ENCODE measurements at regions not wholly inside any gene's neighbourhood (a gene's known extent, or its start where the extent isn't known, plus 50 kb on each side); places are given as distances from the start of the nearest gene placed in this dataset.

GRCh38 chr3:74059301-74059922 lies 434.7 kb upstream of the PDZRN3 start:
- no peaks in the 10 kb centered on the region for H3K27me3 ChIP-seq (ENCODE audit: control insufficient read depth in 2 of 2, insufficient read depth in 2 of 2, low read length in 2 of 2)
- WGBS (ENCODE audit: insufficient coverage), result no CpG with 5 or more reads among the region's 3 CpGs
- H3K27ac Mint-ChIP-seq, result no peak overlapping the region
- H3K9ac ChIP-seq (ENCODE audit: insufficient read depth, low read length, poor library complexity, severe bottlenecking), result no peak overlapping the region
- H3K9me3 Mint-ChIP-seq, result peaks cover 0 to 3% (median 0%) of the 10 kb centered on the region in 7 donors
- H3K4me1 Mint-ChIP-seq, result no peaks in the 10 kb centered on the region
- peaks cover 0 to 3% (median 0%) of the 10 kb centered on the region in 3 donors for H3K27me3 Mint-ChIP-seq (ENCODE audit: low read depth in 3 of 3)
- H4K20me1 ChIP-seq (ENCODE audit: insufficient read depth, low read length), result no peaks in the 10 kb centered on the region
- H3K4me2 ChIP-seq (replicated peaks; ENCODE audit: extremely low read depth, low read length, poor library complexity, severe bottlenecking), result no peak overlapping the region
- no peak overlapping the region for H3K4me3 Mint-ChIP-seq
- H3K36me3 ChIP-seq (replicated peaks in 1 of 2; ENCODE audit: control insufficient read depth in 1 of 2, insufficient read depth in 2 of 2, low read length in 2 of 2), result no peaks in the 10 kb centered on the region
- no peak overlapping the region for H3K27ac ChIP-seq (ENCODE audit: low read depth in 1 of 2, low read length in 2 of 2)
- H3K4me1 ChIP-seq (ENCODE audit: control insufficient read depth in 1 of 2, insufficient read depth in 2 of 2, low read length in 2 of 2), result no peaks in the 10 kb centered on the region
- H3K9me3 ChIP-seq (replicated peaks in 1 of 2; ENCODE audit: control insufficient read depth in 1 of 2, insufficient read depth in 1 of 2, low read length in 2 of 2), result no peaks in the 10 kb centered on the region
- no peak overlapping the region for H2AFZ ChIP-seq (ENCODE audit: insufficient read depth, low read depth, low read length, poor library complexity, severe bottlenecking)
- no peaks in the 10 kb centered on the region for H3K79me2 ChIP-seq (ENCODE audit: insufficient read depth, low read length)
- no peak overlapping the region for H3K4me3 ChIP-seq (replicated peaks in 1 of 3; ENCODE audit: low read depth in 2 of 3, low read length in 3 of 3)
- H3K36me3 Mint-ChIP-seq, result no peaks in the 10 kb centered on the region
- no peak for TF ChIP-seq CTCF (IDR thresholded peaks at IDR 0.05)
- intact Hi-C loops (cut with micrococcal nuclease), result no loop called here
- no peak for DNase-seq

- 75% methylated on average over 1 of the region's 1 CpG for WGBS (ENCODE audit: insufficient coverage)
- intact Hi-C loops (cut with micrococcal nuclease), result no loop called here
- Histone ChIP-seq H4K20me1 (ENCODE audit: insufficient read depth, low read length) (no peaks in the 10 kb centered on the region), H3K36me3 (replicated peaks in 1 of 2; ENCODE audit: control insufficient read depth in 1 of 2, insufficient read depth in 2 of 2, low read length in 2 of 2) (no peaks in the 10 kb centered on the region), H3K4me2 (replicated peaks; ENCODE audit: extremely low read depth, low read length, poor library complexity, severe bottlenecking) (no peak overlapping the region), H3K27me3 (ENCODE audit: control insufficient read depth in 2 of 2, insufficient read depth in 2 of 2, low read length in 2 of 2) (no peaks in the 10 kb centered on the region), H3K79me2 (ENCODE audit: insufficient read depth, low read length) (no peaks in the 10 kb centered on the region), H3K4me1 (ENCODE audit: control insufficient read depth in 1 of 2, insufficient read depth in 2 of 2, low read length in 2 of 2) (no peaks in the 10 kb centered on the region), H3K9me3 (replicated peaks in 1 of 2; ENCODE audit: control insufficient read depth in 1 of 2, insufficient read depth in 1 of 2, low read length in 2 of 2) (no peaks in the 10 kb centered on the region), H2AFZ (ENCODE audit: insufficient read depth, low read depth, low read length, poor library complexity, severe bottlenecking) (no peak overlapping the region), H3K27ac (ENCODE audit: low read depth in 1 of 2, low read length in 2 of 2) (no peak overlapping the region), H3K4me3 (replicated peaks in 1 of 3; ENCODE audit: low read depth in 2 of 3, low read length in 3 of 3) (no peak overlapping the region), H3K9ac (ENCODE audit: insufficient read depth, low read length, poor library complexity, severe bottlenecking) (no peak overlapping the region)
- H3K4me1 Mint-ChIP-seq, result no peaks in the 10 kb centered on the region
- peaks cover 0 to 5% (median 0%) of the 10 kb centered on the region in 3 donors for H3K27me3 Mint-ChIP-seq (ENCODE audit: low read depth in 3 of 3)
- no peaks in the 10 kb centered on the region for H3K36me3 Mint-ChIP-seq
- H3K9me3 Mint-ChIP-seq, result peaks cover 0 to 3% (median 0%) of the 10 kb centered on the region in 7 donors
- TF ChIP-seq CTCF (IDR thresholded peaks at IDR 0.05), result no peak
- no peak overlapping the region for H3K4me3 Mint-ChIP-seq
- no peak for DNase-seq
- no peak overlapping the region for H3K27ac Mint-ChIP-seq
Observed at GRCh38 chr3:74057169-74057568, 432.4 kb upstream of the PDZRN3 start.

Measured in CD14-positive monocyte (primary cell).